ENCODE measurements at regions not wholly inside any gene's neighbourhood (a gene's known extent, or its start where the extent isn't known, plus 50 kb on each side); places are given as distances from the start of the nearest gene placed in this dataset.

- TF ChIP-seq CTCF (IDR thresholded peaks at IDR 0.05) (no peak), POLR2A (IDR thresholded peaks at IDR 0.05) (no peak)
Observed at GRCh38 chr18:37709740-37710139, 144.1 kb upstream of the CELF4 start.

Data from Peyer's patch (tissue), 4 donors.